ENCODE measurements at regions not wholly inside any gene's neighbourhood (a gene's known extent, or its start where the extent isn't known, plus 50 kb on each side); places are given as distances from the start of the nearest gene placed in this dataset.
"Not testable (repeated sequence)": the region's sequence is repeated elsewhere in the genome, so short reads cannot be mapped to it uniquely, and the experiment has no call there.

DNA sequence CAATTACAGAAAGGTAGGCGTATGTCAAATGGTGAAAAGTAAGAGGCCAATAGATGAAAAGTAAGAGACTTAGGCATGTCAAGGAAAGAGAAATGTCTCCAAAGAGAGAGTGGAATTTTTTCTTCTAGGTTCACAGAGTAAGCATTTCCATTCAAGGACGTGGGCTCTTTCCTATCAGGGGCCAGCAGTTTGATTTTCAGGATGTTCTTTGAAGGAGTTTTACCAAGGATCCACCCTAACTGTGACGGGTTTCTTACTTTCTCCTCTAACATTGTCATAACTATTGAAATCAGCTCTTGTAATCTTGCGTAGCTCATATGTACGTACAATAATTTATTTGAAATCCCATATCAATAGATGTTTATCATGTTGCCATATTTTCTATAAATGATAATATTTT, 2112.2 kb upstream of the RAG2 start:
- no peak for DNase-seq

DNA sequence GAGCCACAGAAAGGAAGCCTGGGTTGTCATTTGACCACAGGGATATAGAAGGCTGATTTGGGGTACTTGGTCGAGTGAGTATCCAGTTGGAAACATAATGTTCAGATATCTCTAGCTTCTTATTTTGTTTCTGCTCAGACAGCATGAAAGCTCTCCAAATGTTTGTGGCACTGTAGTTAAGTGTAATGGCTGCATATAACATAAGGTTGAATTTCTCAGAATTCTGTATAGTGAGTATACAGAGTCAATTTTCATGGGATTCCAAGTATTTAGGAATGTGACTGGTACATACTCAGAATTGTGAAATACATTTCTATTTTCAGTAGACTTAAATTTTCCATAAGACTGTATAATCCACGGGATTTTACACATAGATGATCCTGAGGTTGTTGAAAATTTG, 2102.1 kb upstream of the RAG2 start:
- DNase-seq, result no peak

DNA sequence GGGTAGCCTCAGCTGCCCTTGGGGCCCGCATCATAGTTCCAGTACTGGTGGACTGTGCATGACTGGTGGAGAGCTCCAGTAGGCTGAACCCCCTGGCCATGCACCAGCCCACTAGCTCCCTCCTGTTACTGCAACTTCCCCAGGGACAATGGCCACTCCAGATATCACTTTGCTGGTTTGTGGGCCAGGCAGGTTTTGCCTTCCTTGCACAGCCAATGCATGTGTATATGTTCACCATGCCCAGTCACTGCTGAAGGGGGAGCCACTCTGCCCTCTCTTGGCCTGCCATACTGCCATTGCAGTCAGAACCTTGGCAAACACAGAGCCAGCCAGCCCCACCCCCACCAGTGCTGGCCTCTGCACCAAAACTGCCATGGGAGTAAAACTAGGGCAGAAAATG, 2095.3 kb upstream of the RAG2 start:
- DNase-seq, result no peak

DNA sequence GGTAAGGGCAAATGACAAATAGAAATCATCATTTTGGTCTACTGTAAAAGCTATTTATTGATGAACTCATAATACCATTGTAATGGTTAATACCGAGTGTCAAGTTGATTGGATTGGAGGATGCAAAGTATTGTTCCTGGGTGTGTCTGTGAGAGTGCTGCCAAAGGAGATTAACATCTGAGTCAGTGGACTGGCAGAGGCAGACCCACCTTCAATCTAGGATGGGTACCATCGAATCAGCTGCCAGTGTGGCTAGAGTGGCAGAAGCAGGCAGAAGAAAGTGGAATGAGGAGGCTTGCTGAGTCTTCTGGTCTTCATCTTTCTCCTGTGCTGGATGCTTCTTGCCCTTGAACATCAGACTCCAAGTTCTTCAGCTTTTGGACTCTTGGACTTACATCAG, 2092.2 kb upstream of the RAG2 start:
- not testable (repeated sequence) for DNase-seq

DNA sequence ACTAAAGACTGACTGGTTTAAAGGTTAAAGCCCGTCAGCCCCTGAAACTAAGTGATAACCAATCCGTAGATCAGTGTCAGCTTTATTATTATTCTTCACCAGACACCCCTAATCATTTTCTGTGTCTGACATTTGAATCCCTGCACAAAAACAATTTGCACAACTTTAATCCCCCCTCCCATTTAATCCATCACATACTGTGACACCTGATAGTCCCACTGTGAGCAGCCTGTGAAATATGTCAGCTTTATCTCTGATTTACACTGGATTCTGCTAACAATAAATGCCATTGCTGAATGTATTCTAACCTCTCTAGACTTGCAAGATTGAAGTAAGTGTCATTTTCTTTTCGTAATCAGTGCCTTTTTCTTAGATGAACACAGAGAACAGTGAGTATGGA, 2089.0 kb upstream of the RAG2 start:
- no peak for DNase-seq

DNA sequence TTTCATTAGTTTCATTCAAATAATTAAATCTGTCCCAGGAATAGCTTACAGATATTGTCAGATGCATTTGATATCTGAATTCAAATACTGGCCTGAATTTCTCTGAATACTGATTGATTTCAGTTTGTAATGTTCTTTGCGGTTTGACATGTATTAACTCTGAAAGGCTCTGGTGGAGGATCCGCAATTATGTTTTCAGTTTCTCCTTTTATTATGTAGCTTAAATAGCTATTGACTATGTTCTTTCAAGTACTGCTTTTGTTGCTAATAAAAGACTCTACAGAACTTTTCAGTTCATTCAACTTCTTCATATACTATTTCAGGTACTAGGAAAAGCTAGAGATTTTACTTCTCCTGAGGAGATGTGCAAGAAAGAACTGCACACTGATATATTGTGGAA, 2085.4 kb upstream of the RAG2 start:
- no peak for DNase-seq

DNA sequence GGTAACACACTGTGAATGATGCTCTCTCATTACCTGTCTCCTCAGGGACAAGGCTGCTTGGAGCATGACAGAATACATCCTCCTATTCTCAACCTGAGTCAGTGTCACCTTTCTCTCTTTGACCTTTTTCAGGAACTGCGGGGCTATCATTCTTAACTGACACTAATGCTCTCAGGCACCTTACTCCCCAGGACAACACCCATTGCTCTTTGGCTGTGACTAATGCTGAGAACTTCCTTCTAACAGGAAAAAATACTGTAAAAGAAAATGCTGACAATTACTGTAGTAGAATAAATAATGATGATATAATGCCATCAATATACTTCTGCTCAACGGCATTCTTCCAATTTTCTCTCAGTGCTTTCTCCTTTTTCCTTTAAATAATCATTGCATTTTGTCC, 2082.7 kb upstream of the RAG2 start:
- DNase-seq, result no peak

DNA sequence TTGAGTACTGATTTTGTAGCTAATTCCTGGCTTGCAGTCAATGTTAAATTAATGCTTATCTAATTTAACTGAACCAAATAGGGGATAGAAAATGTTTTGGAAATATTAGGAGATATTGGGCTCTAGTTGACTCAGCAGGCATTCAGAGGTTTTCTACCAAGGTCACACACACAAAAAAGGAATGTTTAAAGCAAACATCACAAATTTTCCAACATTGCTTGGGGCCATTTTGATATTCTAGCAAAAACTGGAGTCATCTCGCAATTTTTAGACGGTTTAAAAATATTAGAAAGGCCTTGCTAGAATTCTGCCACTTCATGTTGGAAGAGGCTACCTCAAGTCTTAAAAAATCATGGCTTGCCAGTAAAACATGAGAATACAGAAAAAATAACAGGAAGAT, 2082.1 kb upstream of the RAG2 start:
- no peak for DNase-seq

DNA sequence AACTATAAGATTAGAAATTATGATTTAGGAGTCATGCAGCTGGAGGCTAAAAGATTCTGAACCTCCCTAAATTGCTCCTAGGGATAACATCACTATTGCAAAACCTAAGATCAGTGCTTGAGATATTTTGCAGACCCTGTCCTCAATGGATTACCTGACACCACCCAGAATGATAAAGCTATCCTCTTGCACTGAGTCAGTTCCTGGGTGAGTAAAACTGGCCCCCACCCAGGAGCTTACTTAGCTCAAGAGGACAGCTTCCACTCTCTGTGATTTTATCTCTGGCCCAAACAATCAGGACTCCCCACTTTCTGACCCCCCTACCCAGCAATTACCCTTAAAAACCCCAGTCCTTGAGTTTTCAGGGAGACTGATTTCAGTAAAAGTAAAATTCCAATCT, 2074.4 kb upstream of the RAG2 start:
- DNase-seq, result no peak

DNA sequence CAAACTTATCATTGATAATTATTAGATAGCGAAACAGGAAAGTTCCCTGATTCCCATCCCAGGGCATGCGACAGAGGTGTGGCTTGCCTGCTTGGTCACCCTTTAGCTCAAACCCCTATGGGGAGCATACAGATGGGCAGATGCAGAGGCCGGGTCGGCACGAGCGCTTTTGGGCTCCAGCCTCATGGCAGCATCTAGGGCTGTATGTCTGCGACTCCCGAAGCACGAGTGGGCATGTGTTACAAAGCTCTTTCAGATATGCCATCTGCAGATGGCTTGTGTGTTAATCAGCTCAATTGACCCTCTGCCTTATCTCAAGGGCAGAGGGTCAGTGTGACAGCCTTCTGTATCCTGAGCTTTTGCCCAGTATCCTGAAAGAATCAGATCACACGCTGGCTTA, 2069.3 kb upstream of the RAG2 start:
- no peak for DNase-seq

DNA sequence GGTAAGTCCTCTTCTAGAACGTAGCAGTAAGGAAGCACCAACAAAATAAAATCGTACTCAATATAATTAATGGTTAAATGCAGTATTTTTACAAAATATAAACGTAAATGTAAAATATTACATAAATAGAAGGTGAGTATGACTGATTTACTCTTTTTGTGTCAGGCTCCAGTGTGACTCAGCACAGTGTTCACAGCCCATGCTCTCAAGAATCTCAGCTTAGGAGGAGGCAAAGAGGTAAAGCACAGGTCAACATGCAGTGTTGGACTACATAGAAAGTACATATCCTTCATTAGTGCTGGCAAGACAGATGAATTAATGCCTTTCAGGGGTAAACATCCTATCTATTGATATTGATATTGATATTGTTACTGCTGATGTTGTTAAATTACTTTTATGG, 2050.6 kb upstream of the RAG2 start:
- DNase-seq, result no peak

DNA sequence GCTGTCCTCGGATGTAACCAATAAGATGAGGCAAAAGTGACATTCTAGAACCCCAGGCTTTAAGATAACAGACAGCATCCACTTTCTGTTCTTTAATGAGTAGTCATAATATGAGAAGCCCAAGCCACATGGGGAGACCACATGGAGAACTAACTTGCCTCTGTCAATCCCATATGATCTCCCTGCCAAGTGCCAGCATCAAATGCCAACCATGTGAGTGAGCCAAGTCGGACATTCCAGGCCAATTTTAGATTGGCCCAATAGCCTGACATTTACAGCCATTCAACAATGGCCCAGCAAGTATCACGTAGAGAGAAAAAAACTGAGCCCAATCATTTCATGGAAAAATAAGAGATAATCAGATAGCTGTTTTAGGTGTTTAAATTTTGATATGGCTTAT, 2048.3 kb upstream of the RAG2 start:
- no peak for DNase-seq

DNA sequence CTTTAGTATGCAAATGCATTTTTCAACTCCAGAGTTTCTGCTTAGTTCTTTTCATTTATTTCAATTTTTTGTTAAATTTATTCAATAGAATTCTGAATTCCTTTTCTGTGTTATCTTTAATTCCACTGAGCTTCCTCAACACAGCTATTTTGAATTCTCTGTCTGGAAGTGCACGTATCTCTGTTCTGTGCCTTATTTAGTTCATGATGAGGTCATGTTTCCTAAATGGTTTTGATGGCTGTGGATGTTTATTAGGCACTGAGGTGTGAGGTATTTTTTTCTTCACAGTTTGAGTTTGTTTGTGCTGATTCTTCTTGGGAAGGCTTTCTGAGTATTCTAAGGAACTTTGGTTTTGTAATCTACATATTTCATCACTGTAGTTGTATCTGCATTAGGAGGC, 2042.8 kb upstream of the RAG2 start:
- no peak for DNase-seq

DNA sequence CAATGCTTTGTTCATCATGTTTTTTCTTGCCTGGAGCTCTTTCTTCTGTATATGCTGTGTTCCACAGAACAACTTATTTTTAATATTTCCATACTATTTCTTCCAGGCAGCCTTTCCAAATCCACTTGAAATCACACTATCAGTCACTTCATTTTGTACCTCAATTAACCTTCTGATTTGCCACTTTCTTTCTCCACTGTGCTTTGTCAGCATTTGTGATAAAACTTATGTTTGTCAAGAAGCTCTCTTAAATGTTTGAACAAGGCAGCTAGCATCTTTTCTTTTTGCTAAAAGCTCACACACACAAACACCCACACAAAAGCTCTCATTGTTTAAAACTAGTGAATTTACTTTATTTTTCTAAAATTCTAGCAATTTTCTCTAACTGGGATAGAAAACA, 2014.7 kb upstream of the RAG2 start:
- DNase-seq, result no peak

DNA sequence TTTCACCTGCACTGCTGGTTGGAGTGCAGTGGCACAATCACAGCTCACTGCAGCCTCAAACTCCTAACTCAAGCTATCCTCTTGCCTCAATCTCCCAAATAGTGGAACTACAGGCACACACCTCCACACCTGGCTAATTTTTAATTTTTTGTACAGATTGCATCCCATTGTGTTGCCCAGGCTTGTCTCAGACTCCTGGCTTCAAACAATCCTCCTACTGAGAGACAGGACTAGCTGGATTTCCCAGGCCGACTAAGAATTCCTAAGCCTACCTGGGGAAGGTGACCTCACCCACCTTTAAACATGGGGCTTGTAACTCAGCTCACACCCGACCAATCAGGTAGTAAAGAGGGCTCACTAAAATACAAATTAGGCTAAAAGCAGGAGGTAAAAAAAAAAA, 2003.3 kb upstream of the RAG2 start:
- not testable (repeated sequence) for DNase-seq

DNA sequence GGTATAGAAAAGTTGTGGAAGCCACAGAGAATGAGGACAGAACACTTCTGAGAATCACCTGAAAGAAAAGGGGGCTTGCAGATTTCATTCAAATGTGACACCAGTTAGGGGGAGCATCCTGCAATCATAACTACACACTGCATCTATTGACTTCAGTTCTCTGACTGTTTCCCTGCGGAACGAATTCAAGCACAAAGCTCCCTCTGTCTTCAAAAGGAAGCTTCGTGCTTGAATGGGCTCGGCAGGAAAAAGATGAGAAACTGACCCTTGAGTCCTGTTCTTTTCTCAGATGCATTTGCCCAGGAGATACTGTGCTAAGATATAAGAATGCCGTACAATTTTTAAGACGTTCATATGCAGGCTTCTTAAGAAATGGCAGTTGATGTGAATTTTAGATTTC, 2000.4 kb upstream of the RAG2 start:
- no peak for DNase-seq

DNA sequence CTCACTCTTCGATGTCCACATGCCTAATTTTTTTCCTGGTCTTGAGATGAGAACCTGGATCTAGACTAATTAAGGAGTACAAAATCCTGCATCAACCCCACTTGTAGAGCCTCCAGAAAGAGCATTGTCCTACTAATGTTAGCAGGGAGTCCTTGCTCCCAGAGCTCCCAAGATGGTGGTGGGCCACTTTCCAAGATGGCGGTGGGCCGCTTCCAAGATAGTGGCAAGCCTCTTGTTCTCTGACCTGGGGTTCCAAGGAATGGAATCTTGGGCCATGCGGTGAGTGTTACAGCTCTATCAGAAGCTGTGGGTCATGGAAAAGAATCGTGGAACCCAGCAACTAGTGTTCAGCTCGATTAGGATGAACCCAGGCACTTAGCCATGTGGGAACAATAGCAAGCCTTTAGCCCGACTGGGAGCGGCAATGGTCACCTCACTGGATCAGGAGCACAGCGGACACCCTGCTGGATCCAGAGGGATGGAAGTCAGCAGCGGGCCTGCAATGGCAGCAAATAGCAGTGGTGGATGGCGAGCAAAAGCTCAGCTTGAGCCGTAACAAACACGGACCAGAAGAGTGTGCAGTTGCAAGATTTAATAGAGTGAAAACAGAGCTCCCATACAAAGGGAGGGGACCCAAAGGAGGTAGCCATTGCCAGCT, 1997.5 kb upstream of the RAG2 start:
- DNase-seq, result not testable (repeated sequence)

DNA sequence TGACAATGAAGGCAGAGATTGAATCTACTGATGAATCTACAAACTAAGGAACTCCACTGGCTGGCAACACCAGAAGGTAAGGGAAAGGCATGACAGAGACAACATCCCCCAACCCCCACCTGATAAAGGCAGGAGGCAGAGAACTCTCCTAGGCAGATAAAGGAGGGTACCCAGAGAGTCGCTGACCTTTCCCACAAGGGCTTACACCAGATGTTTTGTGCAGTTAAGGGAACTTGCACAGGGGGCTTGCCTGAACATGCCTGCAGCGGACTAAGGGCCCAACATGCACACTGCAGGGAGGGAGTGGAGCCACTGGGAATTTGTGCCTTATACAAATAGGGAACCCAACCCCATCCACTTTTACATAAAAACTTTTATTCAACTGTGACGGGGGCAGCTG, 1996.9 kb upstream of the RAG2 start:
- no peak for DNase-seq

DNA sequence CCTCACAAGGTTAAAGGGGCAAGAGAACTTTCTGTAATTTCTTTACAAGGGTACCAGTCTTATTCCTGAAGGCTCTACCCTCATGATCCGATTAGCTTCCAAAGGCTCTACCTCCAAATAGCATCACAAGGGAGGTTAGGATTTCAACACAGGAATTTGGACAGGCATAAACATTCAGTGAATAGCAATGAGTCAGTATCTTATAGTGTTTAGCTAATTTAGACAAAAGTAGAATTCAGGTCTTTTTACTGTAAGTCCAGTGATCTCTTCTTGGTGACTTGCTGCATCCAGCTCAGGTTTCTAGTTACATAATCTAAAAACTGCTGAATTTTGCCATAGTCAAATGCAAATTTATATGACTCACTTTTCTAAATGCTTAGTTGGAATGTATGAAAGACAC, 1995.6 kb upstream of the RAG2 start:
- no peak for DNase-seq

DNA sequence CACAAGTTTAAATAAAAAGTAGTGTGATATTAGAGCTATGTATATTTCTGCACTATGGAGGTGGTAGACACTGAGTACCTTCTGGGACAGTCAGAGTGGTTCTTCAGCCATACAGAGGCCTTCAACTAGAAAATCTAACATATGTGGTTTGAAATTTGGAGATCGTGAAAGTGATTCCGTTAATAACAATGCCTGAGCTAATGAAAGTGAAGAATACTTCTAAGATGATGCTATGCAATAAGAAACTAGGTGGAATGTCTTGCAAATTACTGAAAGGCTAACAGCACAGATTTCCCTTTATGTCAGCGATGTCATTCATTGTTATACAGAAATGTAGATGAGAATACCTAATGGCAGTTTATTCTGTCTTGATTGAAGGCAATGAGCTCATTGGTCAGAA, 1984.7 kb upstream of the RAG2 start:
- no peak for DNase-seq

DNA sequence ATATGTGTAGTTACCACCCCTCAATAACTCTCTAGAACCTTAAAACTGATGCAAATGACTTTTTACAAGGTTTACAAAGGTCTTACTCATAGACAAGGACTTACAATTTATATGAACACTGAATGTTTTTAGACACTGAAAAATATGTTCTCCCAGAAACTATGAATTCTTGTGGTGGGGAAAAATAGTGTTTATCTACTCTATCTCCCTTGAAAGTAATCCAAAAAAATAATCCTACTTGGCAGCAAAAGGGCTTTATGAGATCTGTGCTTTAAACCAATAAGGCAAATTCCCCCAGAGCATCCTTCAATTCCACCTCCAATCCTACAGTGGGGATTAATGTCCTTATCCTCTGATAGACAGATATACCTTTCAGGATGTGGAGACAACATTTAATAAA, 1984.1 kb upstream of the RAG2 start:
- DNase-seq, result no peak

DNA sequence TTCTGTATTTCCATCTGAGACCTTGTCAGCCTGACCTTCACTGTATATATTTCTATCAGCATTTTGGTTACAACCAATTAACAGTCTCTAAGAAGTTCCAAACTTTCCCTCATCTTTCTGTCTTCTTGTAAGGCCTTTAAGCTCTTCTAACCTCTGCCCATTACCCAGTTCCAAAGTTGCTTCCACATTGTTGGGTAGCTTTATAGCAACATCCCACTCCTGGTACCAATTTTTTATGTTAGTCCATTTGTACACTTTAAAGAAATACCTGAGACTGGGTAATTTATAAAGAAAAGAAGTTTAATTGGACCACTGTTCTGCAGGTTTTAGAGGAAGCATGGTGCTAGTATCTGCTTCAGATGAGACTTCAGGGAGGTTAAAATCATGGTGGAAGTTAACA, 1979.7 kb upstream of the RAG2 start:
- DNase-seq, result no peak

DNA sequence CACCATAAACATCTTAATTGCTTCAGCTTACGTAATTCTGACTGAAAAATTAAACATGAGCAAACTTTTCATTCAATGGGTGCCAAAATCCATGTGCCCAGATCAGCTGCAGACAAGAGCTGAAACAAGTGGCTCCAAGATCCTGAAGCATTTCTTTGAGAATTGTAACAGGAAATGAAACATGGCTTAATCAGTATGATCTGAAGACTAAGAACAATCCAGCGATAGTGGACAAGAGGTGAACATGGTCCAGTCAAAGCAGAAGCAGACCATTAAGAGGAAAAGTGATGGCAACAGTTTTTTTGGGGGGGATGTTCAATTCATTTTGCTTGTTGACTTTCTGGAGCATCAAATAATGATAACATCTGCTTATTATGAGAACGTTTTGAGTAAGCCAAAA, 1964.5 kb upstream of the RAG2 start:
- DNase-seq, result no peak

DNA sequence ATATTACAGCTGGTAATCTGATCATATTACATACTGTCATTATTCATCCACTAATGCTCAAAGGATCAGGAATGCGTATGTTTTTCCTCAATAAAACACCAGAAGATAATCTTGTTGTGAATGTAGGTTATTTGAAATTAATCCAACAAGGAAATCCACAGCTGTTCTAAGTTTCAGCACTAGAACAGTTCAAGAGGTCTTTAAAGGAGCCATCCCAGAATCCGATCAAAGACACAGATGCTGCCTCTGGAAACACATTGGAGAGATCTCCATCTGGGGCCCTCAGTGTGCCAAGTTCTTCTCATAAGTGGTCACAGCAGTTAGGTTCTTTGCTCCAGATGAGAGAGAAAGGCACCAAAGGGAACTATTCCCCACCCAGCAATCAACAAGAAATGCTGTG, 1955.1 kb upstream of the RAG2 start:
- no peak for DNase-seq

DNA sequence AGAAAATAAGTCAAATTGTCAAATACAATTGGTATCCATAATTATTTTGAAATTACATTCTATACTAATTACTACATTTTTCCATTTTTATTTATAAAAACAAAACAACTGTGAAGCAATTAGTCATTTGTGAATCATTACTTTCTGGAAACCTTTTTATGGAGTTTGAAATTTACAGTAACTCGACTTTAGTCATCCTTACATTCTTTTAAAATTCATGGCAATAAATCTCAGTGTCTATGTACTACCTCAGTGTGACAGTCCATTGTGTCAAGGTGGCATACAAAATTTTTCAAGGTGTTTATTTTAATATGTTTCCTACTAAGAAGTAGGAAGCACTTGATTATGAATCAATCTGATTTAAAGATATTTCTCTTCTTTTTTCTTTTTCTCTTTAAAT, 1949.4 kb upstream of the RAG2 start:
- DNase-seq, result no peak

DNA sequence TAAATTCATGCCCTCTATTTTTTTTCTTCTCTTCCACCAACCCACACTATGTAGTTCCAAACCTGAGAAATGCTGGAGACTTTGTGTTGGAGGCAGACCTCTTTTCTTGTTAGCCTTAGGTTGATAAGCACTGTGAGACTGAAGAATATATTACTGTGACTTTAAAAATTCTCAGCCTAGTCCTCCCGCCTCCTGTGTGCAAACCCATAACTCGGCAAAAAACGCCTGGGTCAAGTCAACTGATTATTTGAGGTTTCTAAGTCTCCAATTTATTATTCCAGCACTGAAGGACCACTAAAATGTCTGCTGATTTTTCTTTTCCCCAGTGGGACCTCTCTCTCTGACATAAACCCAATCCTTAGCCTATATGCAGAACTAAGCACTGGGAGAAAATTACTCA, 1946.0 kb upstream of the RAG2 start:
- DNase-seq, result no peak

Data from activated naive CD4-positive, alpha-beta T cell (primary cell).